K562 (cell line): ENCODE measurements at regions not wholly inside any gene's neighbourhood (a gene's known extent, or its start where the extent isn't known, plus 50 kb on each side); places are given as distances from the start of the nearest gene placed in this dataset.

Source experiments
- ATAC-seq: fragments of 200-7000 bp; cut with Tn5 transposase; 3 replicates; pipeline ENCODE4 v1.9.1; 2020; ENCODE audit warnings: moderate library complexity
- BruUV-seq: library from RNA; stranded (reverse); fragments of 400-500 nt; replicated peaks from 2 replicates; lab custom pipeline; 2021; lab: Mats Ljungman, UMichigan
- CTCF ChIA-PET: fragments of 300-600 bp; formaldehyde crosslinking; extraction: SDS; loops from one replicate; lab custom pipeline; 2021; ENCODE audit warnings: low intra/inter-chr PET ratio; lab: Yijun Ruan, JAX
- POLR2A ChIA-PET: fragments of 300-600, 350-650 bp; sonication (Branson Sonifier 250); formaldehyde crosslinking; extraction: SDS; loops from one replicate; lab custom pipeline; 2021; ENCODE audit warnings: antibody characterized with exemption, inconsistent platforms; lab: Yijun Ruan, JAX
- DNase-seq, 4 experiments: peaks; one replicate each; pipeline versions ENCODE4 v3.0.0 to v3.0.0-alpha.2; 2011 to 2018; ENCODE audit warnings: low spot score in 3 of 4, mixed read lengths in 3 of 4; ENCODE audit errors: extremely low read depth in 1 of 4
- FAIRE-seq: peaks from 2 replicates; lab custom pipeline; 2011; peaks lifted over from hg19 to GRCh38; lab: Jason Lieb, UNC
- H2AFZ ChIP-seq: 2 replicates; pipeline ENCODE4 v1.6.0; 2011; ENCODE audit warnings: low read depth, low read length, control low read depth, inconsistent platforms
- H3K27ac ChIP-seq: fragments of 200-600 bp; 3 replicates; pipeline ENCODE4 v1.8.0; 2011; ENCODE audit warnings: low read depth, mild to moderate bottlenecking, control low read depth, inconsistent platforms, low read length, moderate library complexity, mixed read lengths; ENCODE audit errors: extremely low read depth
- H3K27me3 ChIP-seq, 2 experiments: fragments of 300-600 bp in 1 of 2; 2 replicates in 1 of 2; 3 replicates in 1 of 2; pipeline versions ENCODE4 v1.6.0 to v1.8.0; 2011; ENCODE audit warnings: inconsistent platforms in 2 of 2, low read length in 2 of 2, mild to moderate bottlenecking in 1 of 2, mixed read lengths in 1 of 2, moderate library complexity in 1 of 2; ENCODE audit not compliant: control insufficient read depth in 2 of 2, insufficient read depth in 2 of 2
- H3K36me3 ChIP-seq: fragments of 300-600 bp; 3 replicates; pipeline ENCODE4 v1.8.0; 2011; ENCODE audit warnings: mild to moderate bottlenecking, low read length, inconsistent platforms; ENCODE audit not compliant: control insufficient read depth, insufficient read depth
- H3K4me1 ChIP-seq, 2 experiments: fragments of 200-600 bp in 1 of 2; replicated peaks in 1 of 2; 2 replicates in 1 of 2; 3 replicates in 1 of 2; pipeline versions ENCODE4 v1.5.1 to v1.8.0; 2011; ENCODE audit warnings: inconsistent platforms in 2 of 2, low read length in 2 of 2, mild to moderate bottlenecking in 1 of 2, mixed read lengths in 1 of 2, moderate library complexity in 1 of 2; ENCODE audit not compliant: control insufficient read depth in 2 of 2, insufficient read depth in 2 of 2
- H3K4me2 ChIP-seq: 2 replicates; pipeline ENCODE4 v1.6.1; 2011; ENCODE audit warnings: low read length, control low read depth, inconsistent platforms, mixed read lengths; ENCODE audit not compliant: insufficient read depth
- H3K4me3 ChIP-seq: fragments of 200-600 bp; sonication (generic), shearing (Covaris generic); 2 replicates; pipeline ENCODE4 v1.5.1; 2016; ENCODE audit warnings: control low read depth, inconsistent platforms
- H3K79me2 ChIP-seq: fragments of 200-600 bp; 3 replicates; pipeline ENCODE4 v1.8.0; 2011; ENCODE audit warnings: low read length, inconsistent platforms; ENCODE audit not compliant: control insufficient read depth, insufficient read depth
- H3K9ac ChIP-seq, 2 experiments: 2 replicates each; pipeline versions ENCODE4 v1.6.0 to v1.6.1; 2011; ENCODE audit warnings: low read depth in 2 of 2, low read length in 2 of 2, control low read depth in 1 of 2, inconsistent platforms in 1 of 2, mild to moderate bottlenecking in 1 of 2, mixed read lengths in 1 of 2; ENCODE audit not compliant: insufficient read depth in 1 of 2
- H3K9me1 ChIP-seq: one replicate; pipeline ENCODE4 v1.6.0; 2011; ENCODE audit warnings: inconsistent platforms, mild to moderate bottlenecking, low read length, moderate library complexity; ENCODE audit not compliant: control insufficient read depth, insufficient read depth
- H3K9me3 ChIP-seq: replicated peaks from 2 replicates; pipeline ENCODE4 v1.5.1; 2011; ENCODE audit warnings: low read depth, low read length, inconsistent platforms; ENCODE audit not compliant: control insufficient read depth, insufficient read depth
- H4K20me1 ChIP-seq: replicated peaks from 2 replicates; pipeline ENCODE4 v1.6.1; 2011; ENCODE audit warnings: low read length, inconsistent platforms, mixed read lengths; ENCODE audit not compliant: control insufficient read depth, insufficient read depth
- CSDE1 ChIP-seq, 2 experiments: fragments of 450-650 bp; IDR thresholded peaks; 2 replicates each; pipeline ENCODE4 v1.6.1; 2016; ENCODE audit warnings: mild to moderate bottlenecking in 1 of 2
- ELK3 ChIP-seq: fragments of 450-650 bp; formaldehyde crosslinking; IDR thresholded peaks from 2 replicates; pipeline ENCODE4 v1.4.0; 2020; ENCODE audit warnings: mild to moderate bottlenecking
- ERF ChIP-seq: fragments of 450-650 bp; formaldehyde crosslinking; IDR thresholded peaks from 2 replicates; pipeline ENCODE4 v1.4.0; 2020; ENCODE audit warnings: mild to moderate bottlenecking, mixed read lengths
- ESRRA ChIP-seq: fragments of 450-650 bp; IDR thresholded peaks from 2 replicates; pipeline ENCODE4 v1.6.1; 2014; ENCODE audit warnings: low read depth, mild to moderate bottlenecking, moderate library complexity, borderline replicate concordance
- HLTF ChIP-seq: fragments of 450-650 bp; IDR thresholded peaks from 2 replicates; pipeline ENCODE4 v1.6.1; 2016
- RREB1 ChIP-seq: fragments of 250-450 bp; sonication (Bioruptor Pico); IDR thresholded peaks from 2 replicates; pipeline ENCODE4 v1.4.0; 2020
- SMARCB1 ChIP-seq: IDR thresholded peaks from 2 replicates; pipeline ENCODE4 v1.6.1; 2011; ENCODE audit warnings: improper control_type of control experiment, low read depth; ENCODE audit not compliant: insufficient read length
- SMARCE1 ChIP-seq: fragments of 450-650 bp; IDR thresholded peaks from 2 replicates; pipeline ENCODE4 v1.7.1; 2016; ENCODE audit warnings: mild to moderate bottlenecking
- ZNF511 ChIP-seq: sonication (generic); formaldehyde crosslinking; IDR thresholded peaks from 2 replicates; pipeline ENCODE4 v1.8.0; 2022; ENCODE audit warnings: mild to moderate bottlenecking, missing genetic modification reagents
- ZNF551 ChIP-seq: fragments of 250-450 bp; sonication (Bioruptor Pico); IDR thresholded peaks from 2 replicates; pipeline ENCODE4 v1.5.0; 2021; ENCODE audit warnings: mild to moderate bottlenecking, moderate library complexity
- ZNF717 ChIP-seq: fragments of 250-450 bp; sonication (Bioruptor Pico); IDR thresholded peaks from 2 replicates; pipeline ENCODE4 v1.5.0; 2021
- ZNF780A ChIP-seq: fragments of 250-450 bp; sonication (Bioruptor Pico); IDR thresholded peaks from 2 replicates; pipeline ENCODE4 v1.5.0; 2021; ENCODE audit warnings: mild to moderate bottlenecking
- WGBS: fragments of 100-300 bp; shearing (Covaris generic); methylation state at CpG from one replicate; pipeline ENCODE4 v1.1.6; 2016; ENCODE audit warnings: low coverage, mixed read lengths; ENCODE audit not compliant: insufficient coverage; ENCODE audit errors: missing lambda C conversion rate; 5-methylcytosine and 5-hydroxymethylcytosine counted together
- in situ Hi-C: fragments of 300-500 bp; cut with MboI; formaldehyde crosslinking; loops from 4 replicates; pipeline ENCODE4 v1.15.0; 2018; ENCODE audit warnings: inconsistent platforms, mixed read lengths
- intact Hi-C: fragments of 100-400 bp; cut with micrococcal nuclease; formaldehyde crosslinking; loops from 2 replicates; pipeline ENCODE4 v1.14.2; 2022

GRCh38 chr1:90186506-90187322 is 191.8 kb downstream of the ZNF326 start (continued):
- no peak for TF ChIP-seq RREB1
- TF ChIP-seq, all 486 proteins: peak for 0

GRCh38 chr1:90176530-90176929 is 181.6 kb downstream of the ZNF326 start:
- Histone ChIP-seq H3K36me3 (no peaks in the 10 kb centered on the region), H2AFZ (no peak overlapping the region), H3K9ac (no peak overlapping the region), H4K20me1 (no peaks in the 10 kb centered on the region), H3K27me3 (no peaks in the 10 kb centered on the region), H3K27ac (no peak overlapping the region), H3K4me2 (no peak overlapping the region), H3K4me3 (no peak overlapping the region), H3K9me1 (no peaks in the 10 kb centered on the region), H3K4me1 (no peaks in the 10 kb centered on the region), H3K79me2 (no peaks in the 10 kb centered on the region), H3K9me3 (no peaks in the 10 kb centered on the region)
- POLR2A ChIA-PET: no interaction called here
- FAIRE-seq (no peak), ATAC-seq (no peak), DNase-seq (no peak)
- CTCF ChIA-PET: no interaction called here
- no peak for TF ChIP-seq SMARCB1
- TF ChIP-seq ZNF780A (CRISPR knock-in tag): no peak
- TF ChIP-seq HLTF: no peak
- TF ChIP-seq SMARCE1: no peak
- no peak for TF ChIP-seq ZNF717
- TF ChIP-seq ZNF511 (CRISPR knock-in tag): no peak
- TF ChIP-seq CSDE1 (IDR thresholded peaks at IDR 0.05): no peak
- no peak for TF ChIP-seq ELK3
- TF ChIP-seq ERF (CRISPR knock-in tag): no peak
- no peak for TF ChIP-seq ESRRA
- TF ChIP-seq ZNF551 (CRISPR knock-in tag): no peak
- 2% methylated on average over 2 of the region's 2 CpGs for WGBS
- in situ Hi-C loops (no loop called here), intact Hi-C loops (no loop called here)
- BruUV-seq: no TSS peak
